ENCODE measurements at regions not wholly inside any gene's neighbourhood (a gene's known extent, or its start where the extent isn't known, plus 50 kb on each side); places are given as distances from the start of the nearest gene placed in this dataset.
"Not testable (repeated sequence)": the region's sequence is repeated elsewhere in the genome, so short reads cannot be mapped to it uniquely, and the experiment has no call there.

DNA sequence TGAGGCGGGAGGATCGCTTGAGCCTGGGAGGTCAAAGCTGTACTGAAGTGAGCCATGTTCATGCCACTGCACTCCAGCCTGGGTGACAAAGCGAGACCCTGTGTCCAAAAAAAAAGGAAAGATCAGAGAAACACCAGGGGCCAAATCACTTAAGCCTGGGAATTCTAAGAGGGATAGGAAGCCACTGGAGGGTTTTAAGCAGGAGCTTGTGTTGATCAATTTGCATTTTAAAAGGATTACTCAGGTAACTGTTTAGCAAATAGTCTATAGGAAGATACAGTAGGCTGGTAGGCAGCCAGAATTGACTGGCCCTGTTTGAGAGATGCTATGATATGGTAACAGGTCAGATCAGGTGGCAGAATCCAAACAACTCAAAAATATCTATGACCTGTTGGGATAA is 162.7 kb downstream of the SPTSSA start:
- H3K4me3 ChIP-seq: no peak overlapping the region
- peaks cover 0 to 4% of the 10 kb centered on the region in 2 donors for H3K4me1 ChIP-seq
- H3K27ac ChIP-seq: no peak overlapping the region
- no peak for TF ChIP-seq CTCF (IDR thresholded peaks at IDR 0.05)
- H3K9me3 ChIP-seq: no peaks in the 10 kb centered on the region
- DNase-seq (ENCODE audit: low spot score): no peak
- no peaks in the 10 kb centered on the region for H3K36me3 ChIP-seq
- H3K27me3 ChIP-seq: no peaks in the 10 kb centered on the region

- Histone ChIP-seq H3K36me3 (no peaks in the 10 kb centered on the region), H3K4me3 (no peak overlapping the region), H3K9me3 (no peaks in the 10 kb centered on the region), H3K27me3 (no peaks in the 10 kb centered on the region), H3K27ac (no peak overlapping the region), H3K4me1 (peaks cover 0 to 4% of the 10 kb centered on the region in 2 donors)
- no peak for DNase-seq (ENCODE audit: low spot score)
- TF ChIP-seq CTCF (IDR thresholded peaks at IDR 0.05): no peak
Observed at GRCh38 chr14:34297786-34298520, 164.1 kb downstream of the SPTSSA start.

DNA sequence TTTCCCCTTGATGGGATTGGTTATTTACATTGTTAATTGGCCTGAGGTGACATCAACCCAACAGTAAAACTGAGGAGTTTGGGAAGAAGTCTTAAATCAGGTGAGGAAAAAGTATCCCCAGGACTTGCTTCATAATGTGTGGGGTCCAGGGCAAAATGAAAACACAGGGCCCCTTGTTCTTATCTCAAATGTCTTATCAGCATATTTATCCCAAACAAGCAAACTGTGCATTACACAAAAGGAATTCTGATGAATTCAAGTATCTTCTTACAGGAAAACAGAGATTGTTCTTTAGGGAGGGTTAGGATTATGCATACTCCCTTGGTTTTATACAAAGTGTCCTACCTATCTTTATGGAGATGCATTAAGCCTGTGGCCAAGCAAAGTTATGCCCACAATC is 178.4 kb downstream of the SPTSSA start:
- no peaks in the 10 kb centered on the region for H3K9me3 ChIP-seq
- H3K4me1 ChIP-seq: no peaks in the 10 kb centered on the region
- H3K27ac ChIP-seq: no peak overlapping the region
- H3K4me3 ChIP-seq: no peak overlapping the region
- no peaks in the 10 kb centered on the region for H3K36me3 ChIP-seq
- H3K27me3 ChIP-seq: no peaks in the 10 kb centered on the region
- no peak for DNase-seq (ENCODE audit: low spot score)
- no peak for TF ChIP-seq CTCF (IDR thresholded peaks at IDR 0.05)

- H3K27ac ChIP-seq: no peak overlapping the region
- no peak for TF ChIP-seq CTCF (IDR thresholded peaks at IDR 0.05)
- no peak for DNase-seq (ENCODE audit: low spot score)
- no peaks in the 10 kb centered on the region for H3K4me1 ChIP-seq
- H3K36me3 ChIP-seq: no peaks in the 10 kb centered on the region
- H3K27me3 ChIP-seq: no peaks in the 10 kb centered on the region
- H3K9me3 ChIP-seq: no peaks in the 10 kb centered on the region
- no peak overlapping the region for H3K4me3 ChIP-seq
Observed at GRCh38 chr14:34277191-34277590, 184.8 kb downstream of the SPTSSA start.

DNA sequence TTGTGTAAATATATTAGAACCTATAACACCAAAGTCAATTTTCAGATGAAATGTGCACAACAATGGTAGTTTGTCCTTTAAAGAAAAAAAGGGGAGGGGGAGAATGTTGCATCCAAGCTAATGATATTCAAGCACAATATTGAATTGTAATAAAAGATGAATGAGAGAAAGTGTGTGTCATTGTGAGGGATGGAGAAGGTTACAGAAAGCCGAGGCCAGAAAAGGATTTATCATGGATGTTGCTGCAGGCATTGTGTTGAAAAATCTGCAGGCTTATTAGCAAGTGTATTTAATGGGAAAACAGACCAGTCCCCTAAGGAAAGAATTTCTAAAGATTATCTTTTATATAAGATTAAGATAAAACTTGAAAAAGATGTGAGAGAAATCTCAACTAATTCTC is 186.5 kb downstream of the SPTSSA start:
- no peak for TF ChIP-seq CTCF (IDR thresholded peaks at IDR 0.05)
- no peak for DNase-seq (ENCODE audit: low spot score)
- no peak overlapping the region for H3K27ac ChIP-seq
- H3K27me3 ChIP-seq: no peaks in the 10 kb centered on the region
- no peak overlapping the region for H3K4me3 ChIP-seq
- no peaks in the 10 kb centered on the region for H3K9me3 ChIP-seq
- no peaks in the 10 kb centered on the region for H3K36me3 ChIP-seq
- H3K4me1 ChIP-seq: no peaks in the 10 kb centered on the region

- no peak for DNase-seq (ENCODE audit: low spot score)
- Histone ChIP-seq H3K27me3 (no peaks in the 10 kb centered on the region), H3K4me1 (no peaks in the 10 kb centered on the region), H3K27ac (no peak overlapping the region), H3K36me3 (no peaks in the 10 kb centered on the region), H3K4me3 (no peak overlapping the region), H3K9me3 (no peaks in the 10 kb centered on the region)
- TF ChIP-seq CTCF (IDR thresholded peaks at IDR 0.05): no peak
Observed at GRCh38 chr14:34275078-34275477, 187.0 kb downstream of the SPTSSA start.

- H3K4me1 ChIP-seq: not testable (repeated sequence)
Observed at GRCh38 chr14:34273716-34274115, 188.3 kb downstream of the SPTSSA start.

More at GRCh38 chr14:34273716-34274115, 188.3 kb downstream of the SPTSSA start:
- not testable (repeated sequence) for H3K4me3 ChIP-seq; H3K36me3 ChIP-seq; H3K27me3 ChIP-seq; DNase-seq (ENCODE audit: low spot score); H3K27ac ChIP-seq; H3K9me3 ChIP-seq
